ENCODE measurements at regions not wholly inside any gene's neighbourhood (a gene's known extent, or its start where the extent isn't known, plus 50 kb on each side); places are given as distances from the start of the nearest gene placed in this dataset.
"Not testable (repeated sequence)": the region's sequence is repeated elsewhere in the genome, so short reads cannot be mapped to it uniquely, and the experiment has no call there.

- TF ChIP-seq CTCF (IDR thresholded peaks at IDR 0.05; ENCODE audit: unreplicated experiment) = no peak
- no peak for DNase-seq (ENCODE audit: low spot score, unreplicated experiment)
- H3K27ac Mint-ChIP-seq = no peak overlapping the region
- peaks cover 5% of the 10 kb centered on the region for H3K4me1 Mint-ChIP-seq (ENCODE audit: low read depth)
- no peaks in the 10 kb centered on the region for H3K27me3 Mint-ChIP-seq
- no peak overlapping the region for H3K4me3 Mint-ChIP-seq (ENCODE audit: low read depth)
- no peaks in the 10 kb centered on the region for H3K36me3 Mint-ChIP-seq (ENCODE audit: insufficient read depth)
- H3K9me3 Mint-ChIP-seq (ENCODE audit: low read depth) = peaks cover 17% of the 10 kb centered on the region
These were observed 268.4 kb downstream of the CXCL12 start for GRCh38 chr10:44116474-44116873.

GRCh38 chr10:44115516-44115915 is 269.4 kb downstream of the CXCL12 start:
- TF ChIP-seq CTCF (IDR thresholded peaks at IDR 0.05; ENCODE audit: unreplicated experiment) = no peak
- DNase-seq (ENCODE audit: low spot score, unreplicated experiment) = no peak
- Mint-ChIP-seq H3K9me3 (ENCODE audit: low read depth) (peaks cover 23% of the 10 kb centered on the region), H3K4me1 (ENCODE audit: low read depth) (peaks cover 5% of the 10 kb centered on the region), H3K4me3 (ENCODE audit: low read depth) (no peak overlapping the region), H3K36me3 (ENCODE audit: insufficient read depth) (no peaks in the 10 kb centered on the region), H3K27me3 (no peaks in the 10 kb centered on the region), H3K27ac (no peak overlapping the region)

GRCh38 chr10:44114441-44114840 is 270.5 kb downstream of the CXCL12 start:
- no peaks in the 10 kb centered on the region for H3K36me3 Mint-ChIP-seq (ENCODE audit: insufficient read depth)
- no peak overlapping the region for H3K27ac Mint-ChIP-seq
- peaks cover 5% of the 10 kb centered on the region for H3K4me1 Mint-ChIP-seq (ENCODE audit: low read depth)
- peaks cover 27% of the 10 kb centered on the region for H3K9me3 Mint-ChIP-seq (ENCODE audit: low read depth)
- TF ChIP-seq CTCF (IDR thresholded peaks at IDR 0.05; ENCODE audit: unreplicated experiment) = no peak
- DNase-seq (ENCODE audit: low spot score, unreplicated experiment) = no peak
- H3K4me3 Mint-ChIP-seq (ENCODE audit: low read depth) = no peak overlapping the region
- H3K27me3 Mint-ChIP-seq = no peaks in the 10 kb centered on the region

- peaks cover 33% of the 10 kb centered on the region for H3K9me3 Mint-ChIP-seq (ENCODE audit: low read depth)
- not testable (repeated sequence) for H3K36me3 Mint-ChIP-seq (ENCODE audit: insufficient read depth); H3K4me1 Mint-ChIP-seq (ENCODE audit: low read depth); H3K4me3 Mint-ChIP-seq (ENCODE audit: low read depth); DNase-seq (ENCODE audit: low spot score, unreplicated experiment); H3K27ac Mint-ChIP-seq; H3K27me3 Mint-ChIP-seq
These were observed 272.6 kb downstream of the CXCL12 start for GRCh38 chr10:44112280-44112679.

- no peaks in the 10 kb centered on the region for H3K36me3 Mint-ChIP-seq (ENCODE audit: insufficient read depth)
- H3K27me3 Mint-ChIP-seq = no peaks in the 10 kb centered on the region
- no peak for DNase-seq (ENCODE audit: low spot score, unreplicated experiment)
- no peak overlapping the region for H3K4me3 Mint-ChIP-seq (ENCODE audit: low read depth)
- TF ChIP-seq CTCF (IDR thresholded peaks at IDR 0.05; ENCODE audit: unreplicated experiment) = no peak
- peaks cover 10% of the 10 kb centered on the region for H3K9me3 Mint-ChIP-seq (ENCODE audit: low read depth)
- H3K27ac Mint-ChIP-seq = no peak overlapping the region
- peaks cover 4% of the 10 kb centered on the region for H3K4me1 Mint-ChIP-seq (ENCODE audit: low read depth)
These were observed 279.2 kb downstream of the CXCL12 start for GRCh38 chr10:44105696-44106095.

GRCh38 chr10:44102726-44103255 is 282.1 kb downstream of the CXCL12 start:
- Mint-ChIP-seq H3K4me3 (ENCODE audit: low read depth) (no peak overlapping the region), H3K9me3 (ENCODE audit: low read depth) (no peaks in the 10 kb centered on the region), H3K27ac (no peak overlapping the region), H3K4me1 (ENCODE audit: low read depth) (peaks cover 4% of the 10 kb centered on the region), H3K36me3 (ENCODE audit: insufficient read depth) (no peaks in the 10 kb centered on the region), H3K27me3 (no peaks in the 10 kb centered on the region)
- TF ChIP-seq CTCF (IDR thresholded peaks at IDR 0.05; ENCODE audit: unreplicated experiment) = no peak
- no peak for DNase-seq (ENCODE audit: low spot score, unreplicated experiment)
